ENCODE measurements at regions not wholly inside any gene's neighbourhood (a gene's known extent, or its start where the extent isn't known, plus 50 kb on each side); places are given as distances from the start of the nearest gene placed in this dataset.

GRCh38 chr5:86780018-86780417, 162.3 kb downstream of the COX7C start:
- DNase-seq (ENCODE audit: low read depth) = no peak

- DNase-seq (ENCODE audit: low read depth) = no peak
Observed at GRCh38 chr5:86786955-86787354, 169.2 kb downstream of the COX7C start.

- DNase-seq (ENCODE audit: low read depth) = no peak
Observed at GRCh38 chr5:86795659-86796058, 177.9 kb downstream of the COX7C start.

GRCh38 chr5:86797677-86798076, 179.9 kb downstream of the COX7C start:
- DNase-seq (ENCODE audit: low read depth) = no peak

GRCh38 chr5:86806206-86806605, 188.5 kb downstream of the COX7C start:
- DNase-seq (ENCODE audit: low read depth) = peak; percentile 15

GRCh38 chr5:86807046-86808031, 189.6 kb downstream of the COX7C start:
- no peak for DNase-seq (ENCODE audit: low read depth)

GRCh38 chr5:86814315-86814714, 196.6 kb downstream of the COX7C start:
- DNase-seq (ENCODE audit: low read depth) = no peak

- no peak for DNase-seq (ENCODE audit: low read depth)
Observed at GRCh38 chr5:86814907-86815306, 197.2 kb downstream of the COX7C start.

GRCh38 chr5:86824637-86825036, 206.9 kb downstream of the COX7C start:
- no peak for DNase-seq (ENCODE audit: low read depth)

- DNase-seq (ENCODE audit: low read depth) = no peak
Observed at GRCh38 chr5:86831128-86831527, 213.4 kb downstream of the COX7C start.

- no peak for DNase-seq (ENCODE audit: low read depth)
Observed at GRCh38 chr5:86833868-86834267, 216.1 kb downstream of the COX7C start.

- DNase-seq (ENCODE audit: low read depth) = peak; percentile 17
Observed at GRCh38 chr5:86837610-86838009, 219.9 kb downstream of the COX7C start.

GRCh38 chr5:86838083-86838482, 220.3 kb downstream of the COX7C start:
- no peak for DNase-seq (ENCODE audit: low read depth)

GRCh38 chr5:86841000-86841644, 223.4 kb downstream of the COX7C start:
- DNase-seq (ENCODE audit: low read depth) = no peak

GRCh38 chr5:86858442-86858841, 240.7 kb downstream of the COX7C start:
- no peak for DNase-seq (ENCODE audit: low read depth)

- DNase-seq (ENCODE audit: low read depth) = no peak
Observed at GRCh38 chr5:86861512-86861911, 243.8 kb downstream of the COX7C start.

- no peak for DNase-seq (ENCODE audit: low read depth)
Observed at GRCh38 chr5:86862093-86862492, 244.4 kb downstream of the COX7C start.

GRCh38 chr5:86864051-86864450, 246.3 kb downstream of the COX7C start:
- no peak for DNase-seq (ENCODE audit: low read depth)

GRCh38 chr5:86865256-86865785, 247.6 kb downstream of the COX7C start:
- DNase-seq (ENCODE audit: low read depth) = no peak

GRCh38 chr5:86866036-86866435, 248.3 kb downstream of the COX7C start:
- no peak for DNase-seq (ENCODE audit: low read depth)

- DNase-seq (ENCODE audit: low read depth) = no peak
Observed at GRCh38 chr5:86869268-86869667, 251.5 kb downstream of the COX7C start.

GRCh38 chr5:86875539-86875938, 257.8 kb downstream of the COX7C start:
- DNase-seq (ENCODE audit: low read depth) = no peak

- DNase-seq (ENCODE audit: low read depth) = no peak
Observed at GRCh38 chr5:86878250-86878649, 260.5 kb downstream of the COX7C start.

All from ELR (cell line).